ENCODE measurements at regions not wholly inside any gene's neighbourhood (a gene's known extent, or its start where the extent isn't known, plus 50 kb on each side); places are given as distances from the start of the nearest gene placed in this dataset.
"Not testable (repeated sequence)": the region's sequence is repeated elsewhere in the genome, so short reads cannot be mapped to it uniquely, and the experiment has no call there.

GRCh38 chr2:56606086-56606485, 422.3 kb downstream of the CCDC85A start:
- in situ Hi-C loops (cut with MboI; ENCODE audit: low sequenced_read_pairs): not testable (repeated sequence)

DNA sequence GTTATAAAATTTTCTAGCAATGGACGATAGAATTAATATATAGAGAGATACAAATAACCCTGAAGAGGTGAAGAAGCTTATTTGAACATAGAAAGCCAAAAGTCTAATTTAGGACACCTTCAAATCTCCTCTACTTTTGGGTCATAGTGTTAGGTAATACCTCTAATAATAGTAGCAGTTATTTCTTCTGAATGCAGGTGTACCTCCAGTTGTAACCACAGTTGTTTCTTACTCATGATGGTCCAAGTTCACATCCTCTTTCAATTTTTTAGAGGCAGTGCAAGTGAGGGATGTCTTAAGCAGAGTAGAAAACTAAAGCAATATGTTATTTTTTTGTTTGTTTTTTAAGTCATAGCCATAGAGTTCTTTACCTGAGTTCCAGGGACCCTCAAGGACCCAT, 429.5 kb downstream of the CCDC85A start:
- in situ Hi-C loops (cut with MboI; ENCODE audit: low sequenced_read_pairs): no loop called here

DNA sequence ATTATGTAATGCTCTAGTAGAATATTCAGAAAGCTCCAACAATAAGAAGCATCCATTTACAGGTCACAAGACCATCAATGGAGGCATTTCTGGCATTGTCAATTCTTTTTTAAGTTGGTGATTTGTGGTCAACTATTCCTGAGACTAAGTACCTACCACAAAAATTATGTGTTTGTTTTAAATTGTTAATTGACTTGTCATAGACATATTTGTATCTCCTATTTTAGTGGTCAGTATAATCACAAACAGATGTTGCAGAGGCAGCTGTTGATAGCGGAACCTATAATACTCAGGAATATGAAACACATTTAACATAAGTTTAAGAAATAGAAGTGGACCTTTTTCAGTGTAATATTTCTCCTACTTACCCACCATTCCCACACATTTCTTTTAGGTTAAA, 430.1 kb downstream of the CCDC85A start:
- in situ Hi-C loops (cut with MboI; ENCODE audit: low sequenced_read_pairs): no loop called here

GRCh38 chr2:56615760-56616159, 432.0 kb downstream of the CCDC85A start:
- in situ Hi-C loops (cut with MboI; ENCODE audit: low sequenced_read_pairs): no loop called here

- in situ Hi-C loops (cut with MboI; ENCODE audit: low sequenced_read_pairs): no loop called here
Observed at GRCh38 chr2:56624181-56624580, 440.4 kb downstream of the CCDC85A start.

GRCh38 chr2:56626927-56627326, 443.1 kb downstream of the CCDC85A start:
- in situ Hi-C loops (cut with MboI; ENCODE audit: low sequenced_read_pairs): no loop called here

DNA sequence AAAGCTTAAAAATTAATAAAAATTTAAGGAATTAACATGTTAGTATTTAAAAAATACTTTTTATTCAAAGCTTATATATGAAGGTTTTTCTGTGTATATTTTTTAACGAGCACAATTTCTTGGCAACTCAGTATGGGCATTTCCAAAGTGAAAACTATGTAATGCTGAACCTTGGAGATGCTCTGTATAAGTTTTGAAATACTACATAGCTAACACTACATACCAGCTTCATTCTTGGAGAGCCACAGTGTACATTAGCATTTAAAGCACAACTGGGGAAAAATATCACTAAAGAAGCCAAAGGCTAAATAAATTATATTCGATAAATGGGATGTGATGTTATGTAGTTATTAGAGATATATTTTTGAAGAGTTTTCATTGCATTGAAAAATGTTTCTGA, 446.5 kb downstream of the CCDC85A start:
- in situ Hi-C loops (cut with MboI; ENCODE audit: low sequenced_read_pairs): no loop called here

- in situ Hi-C loops (cut with MboI; ENCODE audit: low sequenced_read_pairs): no loop called here
Observed at GRCh38 chr2:56647997-56648396, 464.2 kb downstream of the CCDC85A start.

GRCh38 chr2:56648802-56649201, 465.0 kb downstream of the CCDC85A start:
- in situ Hi-C loops (cut with MboI; ENCODE audit: low sequenced_read_pairs): no loop called here

DNA sequence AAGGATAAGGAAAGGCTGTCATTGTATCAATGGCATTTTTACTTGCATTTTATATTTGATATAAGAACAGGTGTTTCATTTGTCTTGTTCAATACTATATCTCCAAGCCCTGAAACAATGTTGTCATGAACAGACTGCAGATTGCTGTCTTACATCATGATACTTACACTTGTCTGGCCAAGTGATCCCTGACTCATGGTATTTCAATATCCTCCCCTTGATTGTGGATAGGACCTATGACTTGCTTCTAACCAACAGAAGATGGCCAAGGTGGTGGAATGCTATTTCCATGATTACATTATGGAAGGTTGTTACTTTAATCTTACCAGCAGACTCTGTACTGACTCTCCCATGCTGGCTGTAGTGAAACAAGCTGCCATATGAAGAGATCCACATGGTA, 471.1 kb downstream of the CCDC85A start:
- in situ Hi-C loops (cut with MboI; ENCODE audit: low sequenced_read_pairs): no loop called here

- in situ Hi-C loops (cut with MboI; ENCODE audit: low sequenced_read_pairs): no loop called here
Observed at GRCh38 chr2:56656826-56657225, 473.0 kb downstream of the CCDC85A start.

DNA sequence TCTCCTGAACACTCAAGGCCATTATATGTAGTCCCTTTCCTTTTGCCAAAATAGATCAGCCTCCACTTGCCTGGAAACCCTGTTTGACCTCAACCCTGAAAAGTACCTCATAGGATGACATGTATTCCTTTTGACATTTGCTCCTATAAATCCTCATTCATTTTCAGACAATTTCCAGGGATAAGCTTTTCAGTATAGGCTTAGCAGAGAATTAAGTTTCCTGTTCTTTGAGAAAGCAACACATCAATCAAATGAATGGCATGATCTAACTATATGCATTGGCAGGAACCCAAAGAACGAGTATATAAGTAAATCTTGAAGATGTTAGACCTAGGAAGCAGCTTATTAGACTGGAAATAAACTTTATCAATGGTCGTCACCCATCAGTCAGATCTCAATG, 483.0 kb downstream of the CCDC85A start:
- in situ Hi-C loops (cut with MboI; ENCODE audit: low sequenced_read_pairs): no loop called here

DNA sequence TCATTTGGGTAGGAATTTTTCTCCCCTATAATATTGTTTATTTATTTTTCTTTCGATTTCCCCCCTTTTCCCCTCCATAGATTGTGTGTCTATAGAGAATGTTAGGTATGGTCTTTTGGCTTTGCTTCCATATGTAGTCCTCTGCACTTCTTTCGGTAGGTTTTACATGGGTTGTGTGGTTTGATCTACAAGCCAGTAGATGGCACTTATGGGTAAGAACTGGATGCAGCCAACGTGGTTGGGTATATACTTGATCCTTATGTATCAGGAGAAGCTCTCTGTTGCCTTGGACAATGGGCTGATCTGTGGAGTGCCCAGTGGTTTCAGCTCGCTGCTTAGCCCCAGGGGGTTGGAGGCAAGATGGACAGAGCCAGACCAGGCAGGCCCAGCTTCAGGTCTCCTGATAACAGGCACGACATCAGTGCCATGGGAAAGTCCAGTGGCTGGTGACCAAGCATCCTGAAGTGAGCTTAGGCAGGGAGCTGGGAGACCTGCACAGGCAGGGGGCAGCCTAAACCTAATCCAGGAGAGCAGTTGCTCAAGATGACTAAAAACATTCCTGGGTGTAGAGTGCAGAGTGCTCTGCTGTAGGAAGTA, 488.3 kb downstream of the CCDC85A start:
- in situ Hi-C loops (cut with MboI; ENCODE audit: low sequenced_read_pairs): no loop called here

GRCh38 chr2:56674084-56674483, 490.3 kb downstream of the CCDC85A start:
- in situ Hi-C loops (cut with MboI; ENCODE audit: low sequenced_read_pairs): no loop called here

GRCh38 chr2:56676966-56677365, 493.2 kb downstream of the CCDC85A start:
- in situ Hi-C loops (cut with MboI; ENCODE audit: low sequenced_read_pairs): no loop called here

- in situ Hi-C loops (cut with MboI; ENCODE audit: low sequenced_read_pairs): no loop called here
Observed at GRCh38 chr2:56680971-56681631, 497.3 kb downstream of the CCDC85A start.

DNA sequence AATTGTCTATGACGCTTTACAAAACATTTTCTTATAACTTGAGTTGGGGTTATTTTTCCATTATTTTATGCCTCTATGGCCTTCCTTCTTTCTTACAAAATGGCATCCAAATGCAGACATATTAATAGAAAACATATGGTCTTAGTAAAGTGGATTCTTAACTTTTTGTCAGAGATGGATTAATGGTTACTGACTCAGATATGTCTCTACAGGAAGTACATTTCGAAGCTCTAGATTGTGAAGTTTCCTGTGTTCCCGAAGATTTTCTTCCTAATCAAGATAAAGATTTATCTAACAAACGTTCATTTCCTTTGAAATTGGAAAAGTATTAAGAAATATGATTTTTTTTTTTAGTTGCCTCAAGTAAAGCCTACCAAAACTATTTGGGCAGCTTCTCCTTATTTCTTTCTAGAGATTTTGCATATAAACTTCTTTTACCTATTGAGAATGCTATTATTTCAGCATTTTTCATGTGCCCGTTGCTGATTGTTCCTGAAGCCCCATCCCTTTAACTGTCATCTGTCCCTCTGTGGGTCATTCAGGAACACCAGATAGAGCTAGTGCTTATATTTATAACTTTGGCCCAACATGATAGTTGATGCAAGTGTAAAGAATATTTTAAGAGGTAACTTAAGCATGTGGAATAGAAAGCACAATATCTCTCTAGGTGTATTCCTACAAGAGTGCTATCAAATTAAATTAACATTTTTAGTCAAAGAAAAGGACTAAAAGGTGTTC, 498.0 kb downstream of the CCDC85A start:
- in situ Hi-C loops (cut with MboI; ENCODE audit: low sequenced_read_pairs): no loop called here

GRCh38 chr2:56682397-56682760, 498.6 kb downstream of the CCDC85A start:
- in situ Hi-C loops (cut with MboI; ENCODE audit: low sequenced_read_pairs): no loop called here

DNA sequence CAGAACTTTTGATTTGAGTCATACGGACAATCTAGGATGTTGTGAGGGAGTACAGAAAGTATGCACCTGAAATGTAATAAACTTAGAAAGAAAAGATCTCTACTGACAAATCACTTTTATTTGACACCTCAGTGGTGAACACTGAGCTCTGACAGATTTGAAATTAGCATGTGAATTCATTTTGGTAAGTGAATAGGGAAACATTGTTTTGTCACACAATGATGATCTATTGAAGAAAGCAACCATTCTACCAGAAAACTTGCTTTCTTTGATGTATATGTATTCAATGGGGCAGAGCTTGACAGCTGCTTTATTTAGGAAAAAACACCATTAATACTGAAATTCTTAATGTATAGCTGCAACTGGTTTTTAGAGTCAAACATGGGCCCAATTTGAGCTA, 500.5 kb downstream of the CCDC85A start:
- in situ Hi-C loops (cut with MboI; ENCODE audit: low sequenced_read_pairs): no loop called here

- in situ Hi-C loops (cut with MboI; ENCODE audit: low sequenced_read_pairs): no loop called here
Observed at GRCh38 chr2:56685205-56685604, 501.4 kb downstream of the CCDC85A start.

GRCh38 chr2:56687169-56687568, 503.4 kb downstream of the CCDC85A start:
- in situ Hi-C loops (cut with MboI; ENCODE audit: low sequenced_read_pairs): no loop called here

- in situ Hi-C loops (cut with MboI; ENCODE audit: low sequenced_read_pairs): no loop called here
Observed at GRCh38 chr2:56688661-56689060, 504.9 kb downstream of the CCDC85A start.
